OCI-LY3 (cell line): ENCODE measurements at regions not wholly inside any gene's neighbourhood (a gene's known extent, or its start where the extent isn't known, plus 50 kb on each side); places are given as distances from the start of the nearest gene placed in this dataset.

ENCODE experiments used
- EZH2phosphoT487 ChIP-seq: fragments of 200-600 bp; shearing (Covaris generic); IDR thresholded peaks from 2 replicates; pipeline ENCODE4 v1.6.1; 2018; ENCODE audit warnings: antibody characterized with exemption, mixed run types, low read depth
- TF ChIP-seq, protein P1 (sequence below): fragments of 200-600, 300-600 bp; sonication (generic); IDR thresholded peaks from 2 replicates; pipeline ENCODE4 v1.5.1; 2014; ENCODE audit warnings: antibody characterized with exemption, low read length, low read depth

DNA sequence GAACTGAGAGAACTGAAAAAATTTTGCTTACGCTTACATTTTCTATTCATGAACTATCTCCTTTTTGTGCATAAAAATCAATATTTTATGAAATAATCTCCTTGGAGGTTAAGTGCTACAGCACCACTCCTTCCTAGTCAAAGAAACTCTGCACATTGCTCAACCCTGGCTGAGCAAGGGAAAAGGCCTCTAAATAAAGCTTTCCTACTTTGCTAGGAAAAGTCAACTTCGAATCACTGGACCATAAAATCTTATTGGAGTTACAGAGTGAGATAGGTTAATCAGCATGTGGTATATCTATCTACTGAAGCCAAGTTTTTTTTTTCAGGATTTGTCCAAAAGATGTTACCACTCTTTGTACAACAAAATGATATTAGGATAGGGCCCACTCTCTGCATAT, 57.5 kb upstream of the HMGB1 start:
- TF ChIP-seq, protein P1, sequence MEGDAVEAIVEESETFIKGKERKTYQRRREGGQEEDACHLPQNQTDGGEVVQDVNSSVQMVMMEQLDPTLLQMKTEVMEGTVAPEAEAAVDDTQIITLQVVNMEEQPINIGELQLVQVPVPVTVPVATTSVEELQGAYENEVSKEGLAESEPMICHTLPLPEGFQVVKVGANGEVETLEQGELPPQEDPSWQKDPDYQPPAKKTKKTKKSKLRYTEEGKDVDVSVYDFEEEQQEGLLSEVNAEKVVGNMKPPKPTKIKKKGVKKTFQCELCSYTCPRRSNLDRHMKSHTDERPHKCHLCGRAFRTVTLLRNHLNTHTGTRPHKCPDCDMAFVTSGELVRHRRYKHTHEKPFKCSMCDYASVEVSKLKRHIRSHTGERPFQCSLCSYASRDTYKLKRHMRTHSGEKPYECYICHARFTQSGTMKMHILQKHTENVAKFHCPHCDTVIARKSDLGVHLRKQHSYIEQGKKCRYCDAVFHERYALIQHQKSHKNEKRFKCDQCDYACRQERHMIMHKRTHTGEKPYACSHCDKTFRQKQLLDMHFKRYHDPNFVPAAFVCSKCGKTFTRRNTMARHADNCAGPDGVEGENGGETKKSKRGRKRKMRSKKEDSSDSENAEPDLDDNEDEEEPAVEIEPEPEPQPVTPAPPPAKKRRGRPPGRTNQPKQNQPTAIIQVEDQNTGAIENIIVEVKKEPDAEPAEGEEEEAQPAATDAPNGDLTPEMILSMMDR, result no peak
- TF ChIP-seq EZH2phosphoT487, result no peak
